Inflammatory macrophage treated with lipopolysaccharide for 1 hour (primary cell): ENCODE measurements at regions not wholly inside any gene's neighbourhood (a gene's known extent, or its start where the extent isn't known, plus 50 kb on each side); places are given as distances from the start of the nearest gene placed in this dataset.

Source experiments
- DNase-seq, 2 donors: peaks; one replicate each; pipeline ENCODE4 v3.0.0-alpha.2; 2020 to 2022

GRCh38 chr5:58246461-58246944, 213.4 kb downstream of the PLK2 start:
- DNase-seq = no peak

GRCh38 chr5:58245476-58245840, 214.4 kb downstream of the PLK2 start:
- DNase-seq = no peak

- DNase-seq = no peak
These were observed 214.9 kb downstream of the PLK2 start for GRCh38 chr5:58244819-58245475.

- no peak for DNase-seq
These were observed 218.5 kb downstream of the PLK2 start for GRCh38 chr5:58241389-58241788.

- DNase-seq = no peak
These were observed 219.6 kb downstream of the PLK2 start for GRCh38 chr5:58240322-58240721.

GRCh38 chr5:58239731-58240130, 220.2 kb downstream of the PLK2 start:
- no peak for DNase-seq

DNA sequence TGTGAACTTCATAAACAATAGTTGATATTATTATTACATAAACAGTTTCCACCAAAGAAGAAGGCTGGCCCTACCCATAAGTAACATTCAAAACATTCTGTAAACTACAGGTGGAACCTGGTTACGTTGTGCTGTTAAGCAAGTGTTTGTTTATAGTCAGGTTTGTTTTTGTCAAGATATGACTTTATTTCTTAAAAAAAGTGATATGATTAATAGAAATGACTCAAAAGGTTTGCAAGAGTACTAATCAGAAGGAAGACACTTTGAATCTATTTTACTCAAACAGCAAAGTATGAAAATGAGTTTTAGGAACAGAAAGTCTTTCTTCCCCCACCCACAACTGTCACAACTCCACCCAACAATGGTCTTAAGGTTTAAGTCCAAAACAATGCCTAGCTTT, 220.8 kb downstream of the PLK2 start:
- DNase-seq = peak; percentile 34 to 40

DNA sequence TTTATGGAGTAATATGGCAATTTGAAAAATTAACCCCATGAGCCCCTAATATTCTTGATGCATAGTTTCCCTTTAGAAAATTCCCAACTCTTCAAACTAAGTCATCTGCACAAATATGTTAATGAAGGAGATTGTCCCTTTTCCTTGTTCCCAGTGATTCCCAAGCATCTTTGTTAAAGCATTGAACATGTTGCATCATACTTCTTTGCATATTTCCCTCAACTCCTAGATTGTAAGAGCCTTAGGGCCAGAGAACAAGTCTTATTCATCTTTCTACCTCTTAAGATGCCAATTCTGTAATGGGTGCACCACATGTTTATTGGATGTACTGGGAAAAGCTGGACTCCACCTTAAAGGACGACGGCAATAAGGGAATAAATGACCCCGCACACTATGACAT, 223.4 kb downstream of the PLK2 start:
- no peak for DNase-seq

DNA sequence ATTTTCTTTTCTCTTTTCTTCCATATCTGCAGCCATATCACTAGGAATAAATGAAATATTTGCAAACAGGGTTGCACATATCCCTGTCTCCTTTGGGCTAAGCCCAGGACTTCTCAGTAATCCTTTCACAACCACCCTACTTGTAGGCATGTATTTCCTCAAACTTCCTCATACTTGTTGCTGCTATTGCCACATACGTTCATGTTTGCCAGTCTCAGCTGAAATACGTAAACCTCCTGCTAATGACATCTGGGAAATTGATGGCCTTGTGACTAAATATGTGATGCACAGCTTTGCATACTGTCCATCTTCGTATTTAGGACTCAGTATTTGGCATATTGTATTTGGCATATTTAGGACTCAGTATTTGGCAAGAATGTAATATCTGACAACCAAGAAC, 224.6 kb downstream of the PLK2 start:
- peak; percentile 88 to 96 for DNase-seq

- DNase-seq = no peak
These were observed 227.8 kb downstream of the PLK2 start for GRCh38 chr5:58232130-58232529.

- no peak for DNase-seq
These were observed 228.8 kb downstream of the PLK2 start for GRCh38 chr5:58231041-58231440.

GRCh38 chr5:58228896-58229295, 231.0 kb downstream of the PLK2 start:
- DNase-seq = no peak

GRCh38 chr5:58227858-58228257, 232.0 kb downstream of the PLK2 start:
- no peak for DNase-seq

DNA sequence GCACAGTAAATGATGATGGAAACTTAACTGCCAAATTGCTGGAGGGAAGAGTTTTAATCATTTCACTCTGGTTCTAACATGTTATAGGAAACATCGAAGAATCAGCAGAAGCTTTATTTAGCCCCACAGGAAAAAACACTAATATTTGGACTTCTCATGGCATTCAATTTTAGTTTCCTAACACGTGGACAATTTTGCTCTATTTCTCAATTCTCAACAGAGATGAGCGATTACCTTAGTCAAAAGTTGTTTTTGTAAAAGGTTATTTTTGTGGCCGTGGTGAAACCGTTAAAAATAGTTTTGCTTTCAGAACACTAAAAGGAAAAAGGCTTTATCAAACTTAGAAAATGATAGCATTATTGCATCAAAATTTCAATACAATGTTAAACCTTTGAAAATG, 235.2 kb downstream of the PLK2 start:
- DNase-seq = no peak

- DNase-seq = no peak
These were observed 235.7 kb downstream of the PLK2 start for GRCh38 chr5:58224221-58224620.

- DNase-seq = no peak
These were observed 244.5 kb downstream of the PLK2 start for GRCh38 chr5:58215364-58215763.

GRCh38 chr5:58211441-58211840, 248.4 kb downstream of the PLK2 start:
- peak in 1 of 2 donors; percentile 41 for DNase-seq

DNA sequence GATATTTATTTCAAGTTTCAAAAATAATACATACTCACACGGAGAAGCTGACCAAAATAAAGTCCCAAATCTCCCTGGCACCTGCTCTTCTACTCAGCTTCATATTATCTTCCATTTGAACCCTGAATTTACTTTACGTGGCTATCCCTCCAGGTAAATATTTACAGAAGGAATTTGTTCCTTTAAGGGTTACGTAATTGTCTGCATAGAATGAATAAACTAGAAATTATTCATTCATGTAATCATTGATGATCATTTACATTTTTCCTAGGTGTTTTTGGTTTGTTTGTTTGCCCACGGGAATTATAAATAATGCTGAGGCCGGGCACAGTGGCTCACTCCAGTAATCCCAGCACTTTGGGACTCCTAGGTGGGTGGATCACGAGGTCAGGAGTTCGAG, 251.2 kb downstream of the PLK2 start:
- no peak for DNase-seq

- no peak for DNase-seq
These were observed 252.8 kb downstream of the PLK2 start for GRCh38 chr5:58207076-58207475.

- DNase-seq = no peak
These were observed 254.9 kb downstream of the PLK2 start for GRCh38 chr5:58204966-58205365.

DNA sequence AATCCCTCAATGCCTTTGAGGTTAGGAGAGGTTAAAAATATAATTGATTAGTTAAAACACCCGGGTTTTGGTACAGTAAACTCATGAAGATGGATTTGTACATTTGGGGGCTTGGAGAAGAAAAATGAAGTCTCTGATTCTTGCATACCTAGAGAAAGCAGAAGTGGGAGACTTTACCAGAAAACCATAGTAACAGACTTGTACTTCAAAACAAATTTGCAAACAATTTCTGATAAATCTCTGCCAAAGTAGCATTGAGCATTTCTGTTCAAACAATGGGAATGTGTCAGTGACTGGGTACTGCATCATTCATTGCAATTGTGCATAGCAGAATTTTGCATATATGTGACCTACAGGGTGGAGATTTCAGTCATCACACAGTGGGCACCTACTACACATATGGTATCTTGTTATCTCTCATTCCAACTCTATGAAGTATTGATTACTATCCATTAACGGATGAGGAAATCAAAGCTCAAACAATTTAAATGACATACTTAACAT, 256.9 kb downstream of the PLK2 start:
- DNase-seq = no peak

DNA sequence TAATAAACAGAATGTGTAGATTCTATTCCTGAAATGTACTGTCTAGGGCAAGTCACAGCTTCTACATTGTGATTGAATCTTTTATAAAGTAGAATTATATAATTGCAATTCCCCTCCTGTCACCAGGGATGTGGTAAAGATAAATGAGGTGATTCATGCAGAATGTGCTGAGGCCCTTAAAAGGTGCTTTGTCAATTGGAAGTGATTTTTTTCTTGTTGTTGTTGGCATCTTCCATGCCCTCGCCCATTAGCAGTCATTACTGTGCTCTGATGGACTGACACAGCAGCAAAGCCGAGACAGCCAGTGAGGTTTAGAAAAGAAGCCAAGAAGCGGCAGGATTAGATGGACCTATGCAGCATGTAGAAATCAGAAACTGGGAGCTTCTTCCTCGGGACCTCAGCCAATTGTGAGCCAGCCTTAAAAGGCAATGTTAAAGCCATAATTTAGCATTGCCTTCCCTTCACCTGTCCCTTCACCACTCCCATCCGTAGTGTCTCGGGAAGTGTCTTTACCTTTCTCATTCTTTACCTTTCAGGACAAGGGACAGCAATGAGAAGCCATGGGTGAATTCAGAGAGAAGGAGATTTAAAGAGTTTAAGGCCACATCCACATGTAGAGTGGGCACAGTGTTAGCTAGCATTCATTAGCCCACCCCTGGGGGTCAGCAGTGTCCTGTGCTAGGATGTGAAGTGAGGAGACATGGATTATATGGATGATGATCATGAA, 257.8 kb downstream of the PLK2 start:
- no peak for DNase-seq

DNA sequence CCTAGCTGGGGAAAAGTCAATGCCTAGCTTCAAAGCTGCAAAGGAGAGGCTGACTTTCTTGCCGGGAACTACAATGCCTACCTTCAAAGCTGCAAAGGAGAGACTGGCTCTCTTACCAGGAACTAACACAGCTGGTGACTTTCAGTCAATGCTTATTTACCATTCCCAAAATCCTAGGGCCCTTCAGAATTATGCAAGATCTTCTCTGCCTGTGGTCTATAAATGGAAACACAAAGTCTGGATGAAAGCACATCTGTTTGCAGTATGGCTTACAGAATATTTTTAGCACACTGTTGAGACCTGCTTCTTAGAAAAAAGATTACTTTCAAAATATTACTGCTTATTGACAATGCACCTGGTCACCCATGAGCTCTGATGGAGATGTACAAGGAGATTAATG, 259.4 kb downstream of the PLK2 start:
- no peak for DNase-seq

DNA sequence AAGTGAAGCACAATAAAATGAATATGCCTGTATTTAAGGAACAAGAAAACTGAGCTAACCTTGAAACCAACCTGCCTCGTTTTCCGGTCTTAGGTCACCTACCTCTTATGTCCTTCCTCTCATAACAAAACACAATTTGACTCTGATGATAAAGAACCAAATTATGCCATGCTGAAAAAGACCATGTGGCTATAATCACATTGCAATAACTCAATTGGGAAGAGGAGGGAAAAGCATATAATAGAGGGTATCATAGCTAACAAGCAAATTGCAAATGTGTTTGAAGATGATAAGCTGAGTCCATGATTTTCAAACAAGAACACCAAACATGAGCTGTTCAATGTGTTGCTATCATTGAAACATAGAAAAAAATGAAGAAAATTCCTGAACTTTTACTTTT, 260.8 kb downstream of the PLK2 start:
- DNase-seq = no peak

DNA sequence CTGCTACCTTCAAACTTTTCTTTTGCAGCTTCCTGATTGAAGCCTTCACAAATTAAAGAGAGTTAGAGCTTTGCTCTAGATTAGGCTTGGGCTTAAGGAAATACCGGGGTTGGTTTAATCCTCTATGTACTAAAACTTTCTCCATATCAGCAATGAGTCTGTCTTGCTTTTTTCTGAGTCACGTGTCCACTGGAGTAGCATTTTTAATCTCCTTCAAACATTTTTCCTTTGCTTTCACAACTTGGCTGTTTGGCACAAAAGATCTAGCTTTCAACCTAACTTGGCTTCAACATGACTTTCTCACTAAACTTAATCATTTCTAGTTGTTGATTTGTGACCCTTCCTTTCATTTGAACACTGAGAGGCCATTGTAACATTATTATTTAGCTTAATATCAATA, 261.6 kb downstream of the PLK2 start:
- no peak for DNase-seq
